Choroid plexus epithelial cell (primary cell): ENCODE measurements at regions not wholly inside any gene's neighbourhood (a gene's known extent, or its start where the extent isn't known, plus 50 kb on each side); places are given as distances from the start of the nearest gene placed in this dataset.

Experiments
- DNase-seq: peaks from one replicate; pipeline ENCODE4 v3.0.0-alpha.2; 2010; ENCODE audit warnings: low read depth
- H3K4me3 ChIP-seq: 2 replicates; pipeline ENCODE4 v1.5.1; 2011; ENCODE audit warnings: low read depth, mild to moderate bottlenecking, control low read depth, low read length, moderate library complexity
- CTCF ChIP-seq: conservative IDR thresholded peaks from 2 replicates; pipeline ENCODE4 v1.5.1; 2011; ENCODE audit warnings: low read depth, mild to moderate bottlenecking, control low read depth, inconsistent platforms, low read length, moderate library complexity

GRCh38 chr10:28930514-28931495 lies 253.5 kb downstream of the BAMBI start:
- TF ChIP-seq CTCF = no peak
- H3K4me3 ChIP-seq = no peak overlapping the region
- DNase-seq = no peak

DNA sequence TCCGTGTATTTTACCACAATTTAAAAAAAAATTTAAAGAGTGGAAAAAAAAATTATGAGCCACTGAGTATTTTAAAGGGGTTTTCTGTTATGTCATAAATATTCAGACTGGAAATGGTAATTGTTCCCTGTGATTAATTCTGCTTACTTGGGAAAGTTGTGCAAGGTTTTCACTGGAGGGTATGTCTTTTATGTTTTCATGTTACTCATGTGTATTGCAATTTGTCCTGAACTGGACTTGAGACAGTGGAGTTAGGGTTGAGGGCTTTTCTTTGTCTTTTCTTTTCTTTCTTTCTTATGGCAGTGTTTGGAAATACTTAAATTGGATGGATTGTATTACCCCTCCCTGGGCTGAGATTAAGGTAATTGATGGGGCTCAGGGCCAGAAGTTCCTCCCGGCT lies 257.7 kb downstream of the BAMBI start:
- TF ChIP-seq CTCF = no peak
- peak; percentile 31 for DNase-seq
- no peak overlapping the region for H3K4me3 ChIP-seq

DNA sequence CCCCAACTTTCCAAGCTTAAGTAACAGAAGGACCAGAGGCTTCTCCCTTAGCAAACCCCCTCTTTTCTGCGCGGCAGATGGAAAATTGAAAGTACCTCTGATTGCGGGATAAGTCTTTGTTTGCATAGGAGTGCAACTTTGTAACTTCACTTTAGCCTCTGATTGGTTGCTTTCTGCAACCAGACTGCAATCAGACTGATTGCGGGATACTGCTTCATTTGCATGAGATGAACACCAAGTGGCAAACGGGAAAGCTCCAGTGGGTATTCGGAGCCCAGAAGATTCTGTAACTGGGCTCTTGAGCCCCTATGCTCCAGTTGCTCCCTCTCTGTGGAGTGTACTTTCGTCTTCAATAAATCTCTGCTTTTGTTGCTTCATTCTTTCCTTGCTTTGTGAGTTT lies 260.6 kb downstream of the BAMBI start:
- DNase-seq = no peak
- no peak overlapping the region for H3K4me3 ChIP-seq
- no peak for TF ChIP-seq CTCF

GRCh38 chr10:28938745-28939144 lies 261.4 kb downstream of the BAMBI start:
- H3K4me3 ChIP-seq = no peak overlapping the region
- DNase-seq = peak; percentile 52
- no peak for TF ChIP-seq CTCF

- peak overlapping the region; percentile 34 for H3K4me3 ChIP-seq
- peak; percentile 96 for DNase-seq
- peak; percentile 62 for TF ChIP-seq CTCF
Measured at GRCh38 chr10:28939281-28940157, 262.2 kb downstream of the BAMBI start.

GRCh38 chr10:28940158-28940888 lies 263.0 kb downstream of the BAMBI start:
- peak; percentile 13 for DNase-seq
- no peak for TF ChIP-seq CTCF
- H3K4me3 ChIP-seq = no peak overlapping the region
